Stimulated activated CD4-positive, alpha-beta T cell treated with anti-CD3 and anti-CD28 coated beads, Interleukin-4, amount 100 ng/mL, for 24 hours (primary cell): ENCODE measurements at regions not wholly inside any gene's neighbourhood (a gene's known extent, or its start where the extent isn't known, plus 50 kb on each side); places are given as distances from the start of the nearest gene placed in this dataset.
"Not testable (repeated sequence)": the region's sequence is repeated elsewhere in the genome, so short reads cannot be mapped to it uniquely, and the experiment has no call there.

ENCODE experiments used
- DNase-seq: peaks from one replicate; pipeline ENCODE4 v3.0.0-alpha.2; 2020

DNA sequence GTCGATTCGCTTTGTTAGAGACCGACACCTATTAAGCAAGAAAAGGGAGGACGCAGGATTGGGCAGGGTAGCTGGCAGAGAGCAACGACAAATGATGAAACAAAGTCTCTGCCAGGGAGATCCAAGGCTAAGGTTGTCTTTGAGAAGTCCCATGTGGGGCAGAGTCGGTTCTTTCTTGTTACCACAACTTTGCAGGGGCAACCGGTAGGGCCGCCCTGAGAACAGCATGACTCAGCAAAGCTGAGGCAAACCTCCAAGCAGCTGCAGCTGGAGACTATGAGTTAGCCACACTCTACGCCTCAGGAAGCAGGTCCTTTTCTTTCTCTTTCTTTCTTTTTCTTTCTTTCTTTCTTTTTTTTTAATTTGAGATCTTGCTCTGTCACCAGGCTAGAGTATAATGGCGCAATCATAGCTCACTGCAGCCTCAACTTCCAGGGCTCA lies 452.3 kb upstream of the ID2 start:
- peak; percentile 40 for DNase-seq

DNA sequence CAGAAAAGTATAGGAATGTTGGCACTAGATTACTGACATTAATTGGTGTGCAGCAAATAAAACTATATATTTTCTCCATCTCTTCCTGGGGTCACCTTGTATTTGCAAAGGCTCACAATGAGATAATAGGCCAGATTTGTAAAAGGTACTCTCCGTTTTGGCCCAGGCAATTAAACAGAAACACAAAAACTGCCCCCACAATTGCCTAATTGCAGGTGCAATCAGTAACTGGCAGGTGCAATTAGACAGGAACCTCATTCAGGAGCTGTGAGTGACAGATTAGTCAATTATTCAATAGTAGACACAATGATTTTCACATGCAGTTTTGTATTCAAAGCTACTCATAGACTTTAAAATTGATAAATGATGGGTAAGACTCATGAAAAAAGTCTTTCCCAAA lies 451.4 kb upstream of the ID2 start:
- DNase-seq, result no peak

DNA sequence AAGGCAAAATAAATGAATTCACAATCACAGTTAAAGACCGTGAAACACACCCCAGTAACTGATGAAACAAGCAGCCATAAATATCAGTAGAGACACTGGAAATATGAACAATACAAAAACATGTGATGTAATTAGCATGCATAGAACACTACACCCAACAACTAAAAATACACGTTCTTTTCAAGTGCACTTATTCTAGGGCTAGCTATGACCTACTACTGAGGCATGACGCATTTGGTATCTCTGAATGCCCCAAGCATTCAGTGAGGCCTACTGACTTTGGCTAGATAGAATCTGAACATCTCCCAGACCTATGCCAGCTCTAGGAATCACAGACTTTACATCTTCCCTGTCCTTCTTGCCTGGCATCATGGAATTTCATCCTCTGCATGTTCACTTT lies 450.0 kb upstream of the ID2 start:
- DNase-seq, result no peak

DNA sequence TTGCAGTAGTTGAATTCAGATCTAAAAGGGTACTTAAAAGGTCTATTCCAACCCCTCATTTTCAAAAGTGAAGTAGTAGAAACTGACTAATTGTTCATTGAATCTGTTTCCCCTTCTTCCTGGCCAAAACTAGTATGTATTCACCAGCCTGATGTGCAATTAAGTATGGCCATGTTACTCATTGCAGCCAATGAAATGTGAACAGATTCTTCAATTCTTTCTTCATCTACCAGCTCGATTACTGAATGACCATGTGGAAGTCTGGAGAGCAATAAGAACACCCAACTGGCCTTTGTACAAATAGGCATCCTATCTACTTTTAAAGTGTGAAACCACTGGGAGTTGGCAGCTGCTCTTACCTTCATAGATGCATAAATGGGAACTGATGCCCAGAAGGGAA lies 449.0 kb upstream of the ID2 start:
- no peak for DNase-seq

DNA sequence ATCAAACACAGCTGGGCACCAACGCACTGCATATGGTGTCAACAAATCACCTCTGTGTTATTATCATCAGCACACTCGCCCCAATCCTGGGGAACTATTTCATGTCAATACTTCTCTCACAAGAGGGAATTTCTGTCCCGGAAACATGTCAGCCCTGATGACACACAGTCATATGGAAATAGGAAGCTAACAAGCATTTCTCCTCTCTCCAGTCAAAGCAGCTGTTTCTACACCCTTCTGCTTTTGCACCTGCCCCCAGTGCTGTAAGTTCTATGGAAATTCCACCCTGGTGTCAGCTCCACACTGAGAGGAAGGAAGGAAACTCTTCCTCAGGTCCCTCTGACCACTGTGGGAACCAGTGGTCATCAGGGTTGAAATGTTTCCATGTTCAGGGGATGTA lies 447.6 kb upstream of the ID2 start:
- DNase-seq, result no peak

DNA sequence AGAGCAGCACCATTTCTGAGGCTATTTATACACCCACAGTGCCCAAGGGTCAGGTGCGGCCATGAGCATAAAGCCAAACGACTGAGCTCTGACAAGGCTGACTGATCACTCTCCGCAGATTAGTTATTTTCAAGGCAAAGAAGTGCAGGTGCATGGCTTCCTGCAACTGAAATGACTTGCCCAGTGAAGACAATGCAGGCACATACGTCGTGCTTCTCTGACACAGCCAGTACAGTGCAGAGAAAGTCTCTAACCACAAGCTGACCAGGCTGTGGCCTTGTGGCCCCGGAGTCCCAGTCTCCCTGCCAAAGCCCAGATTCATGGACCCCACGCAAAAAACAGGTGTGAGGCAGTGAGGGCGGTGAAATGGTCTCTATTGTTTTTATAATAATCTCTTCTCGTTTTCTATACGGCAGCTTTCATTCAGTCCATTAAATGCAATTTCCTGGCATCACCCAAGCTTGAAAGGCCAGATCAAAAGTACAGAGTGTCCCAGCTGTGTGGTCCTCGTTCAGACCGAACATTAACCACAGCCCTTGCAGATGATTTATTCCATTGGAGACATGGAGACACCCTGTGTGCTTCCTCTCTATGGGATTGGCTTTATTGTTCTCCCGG lies 447.0 kb upstream of the ID2 start:
- DNase-seq, result no peak

DNA sequence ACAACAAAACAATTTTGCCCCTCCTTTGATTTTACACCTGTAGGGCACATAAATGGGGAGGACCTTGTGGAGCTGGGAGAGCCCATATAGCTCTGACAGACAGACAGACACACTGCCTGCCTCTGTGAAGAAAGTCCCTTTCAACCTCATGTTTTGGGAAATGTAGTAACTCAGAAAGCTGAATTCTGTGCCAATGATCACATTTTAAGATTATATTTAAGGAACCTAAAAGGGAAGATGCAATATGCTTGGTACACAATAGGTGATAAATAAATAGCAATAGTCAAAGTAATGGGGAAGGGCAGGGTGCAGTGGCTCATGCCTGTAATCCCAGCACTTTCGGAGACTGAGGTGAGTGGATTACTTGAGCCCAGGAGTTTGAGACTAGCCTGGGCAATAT lies 446.4 kb upstream of the ID2 start:
- no peak for DNase-seq

DNA sequence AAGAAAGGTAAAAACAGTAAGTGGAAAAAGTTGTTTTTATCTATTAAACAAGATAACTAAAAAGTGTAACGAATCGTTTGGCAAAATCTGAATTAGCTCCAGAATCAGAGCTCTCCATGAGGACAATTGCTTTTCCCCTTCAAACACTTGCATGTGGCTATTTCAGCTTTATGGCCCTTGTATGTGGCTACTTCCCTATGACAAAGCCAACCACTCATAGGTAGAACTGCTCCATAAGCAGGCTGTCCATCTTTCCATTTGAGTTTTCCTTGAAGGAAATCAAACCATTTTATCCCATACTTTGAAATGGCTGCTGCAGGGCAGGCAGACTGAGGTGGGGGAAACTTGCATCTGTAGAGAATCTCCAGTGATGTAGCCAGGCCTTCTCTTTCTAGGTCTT lies 445.5 kb upstream of the ID2 start:
- DNase-seq, result no peak

DNA sequence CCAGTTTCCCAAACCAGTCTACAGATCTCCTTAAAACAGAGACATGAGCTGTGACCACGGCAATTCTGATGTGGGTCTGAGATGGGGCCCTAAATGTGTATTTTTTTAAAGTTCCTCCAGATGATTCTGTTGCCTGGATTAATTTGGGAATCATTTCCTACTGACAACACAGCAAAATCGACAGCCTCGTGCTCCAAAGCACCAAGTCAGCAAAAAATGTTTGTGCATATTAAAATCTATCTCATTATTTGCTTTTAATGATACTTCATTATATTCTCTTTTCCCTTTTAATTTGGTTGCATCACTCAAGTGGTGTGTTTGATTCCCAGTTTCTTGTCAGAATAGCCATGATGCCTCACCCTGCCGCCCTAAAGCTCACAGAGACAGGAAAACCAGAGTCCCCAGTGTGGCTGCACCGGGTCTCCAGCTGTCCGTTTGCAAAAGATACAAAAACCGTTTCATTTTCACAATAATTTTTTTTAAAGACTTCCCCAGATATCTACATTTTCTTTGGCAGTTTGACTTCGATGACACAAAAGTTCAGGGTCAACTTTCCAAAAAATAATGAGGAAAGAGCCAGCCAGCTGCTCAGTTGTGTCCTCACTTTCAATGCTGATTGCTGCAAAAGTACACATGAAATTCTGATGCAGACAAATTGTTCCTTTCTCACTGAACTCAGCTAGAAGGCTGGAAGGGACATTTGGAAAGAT lies 443.2 kb upstream of the ID2 start:
- DNase-seq, result no peak

DNA sequence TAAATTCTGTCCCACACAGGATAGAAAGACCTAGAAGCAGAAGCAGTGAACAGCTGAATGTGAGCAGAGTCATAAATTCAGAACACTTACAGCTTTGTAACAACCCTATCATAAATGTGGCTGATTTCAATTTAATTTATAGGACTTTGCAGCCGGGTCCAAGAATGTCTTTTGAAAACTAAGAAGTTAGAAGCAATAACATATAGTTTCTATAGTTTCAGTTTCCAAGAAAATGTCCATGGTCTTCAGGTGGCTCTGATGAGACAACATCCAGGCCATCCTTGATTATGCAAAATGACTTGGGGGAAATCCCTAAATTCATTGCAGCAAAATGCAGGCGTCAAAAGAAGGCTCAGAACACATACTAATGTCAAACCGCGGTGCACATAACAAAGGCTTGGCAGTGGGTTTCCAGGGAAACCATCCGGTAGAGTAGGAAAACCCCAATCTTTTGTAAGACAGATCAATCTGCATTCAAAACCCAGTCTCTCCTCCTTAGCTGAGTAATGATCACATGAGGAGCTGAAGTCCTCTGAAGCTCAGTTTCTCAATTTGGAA lies 442.2 kb upstream of the ID2 start:
- peak; percentile 54 for DNase-seq

DNA sequence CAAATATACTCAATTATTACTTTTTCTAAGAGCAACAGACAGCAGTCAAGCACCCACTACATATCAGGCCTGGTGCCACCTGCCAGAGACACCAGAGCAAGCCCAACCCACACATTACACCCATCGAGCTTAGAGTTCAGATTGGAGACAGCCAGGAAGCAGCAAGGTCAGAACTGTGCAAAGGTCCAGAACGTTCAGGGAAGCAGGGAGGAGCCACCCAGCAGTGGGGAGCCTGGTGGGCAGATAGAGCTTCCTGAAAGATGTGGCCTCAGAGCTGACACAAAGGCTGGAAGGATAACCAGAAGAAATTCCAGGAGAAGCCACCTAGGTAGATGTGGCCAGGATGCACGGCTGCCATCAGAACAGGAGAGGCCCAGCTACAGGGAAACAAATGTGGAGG lies 440.5 kb upstream of the ID2 start:
- no peak for DNase-seq

DNA sequence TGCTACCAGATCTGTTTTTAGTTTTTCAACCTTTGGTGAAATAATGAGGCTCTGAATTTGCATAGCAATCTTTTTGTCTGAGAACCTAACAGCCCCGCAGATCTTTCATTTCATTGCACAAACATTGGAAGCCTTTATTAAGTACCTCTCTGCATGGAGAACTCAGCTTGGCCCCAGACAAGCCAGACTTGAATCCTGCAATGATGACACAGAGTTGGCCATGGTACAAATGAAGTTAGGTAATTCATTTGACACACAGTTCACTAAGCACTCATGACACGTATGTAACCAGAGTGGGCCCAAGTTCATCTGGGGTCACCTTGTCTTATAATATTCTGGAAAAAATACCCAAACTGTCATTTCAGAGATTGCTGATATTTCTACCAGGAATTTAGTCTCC lies 439.1 kb upstream of the ID2 start:
- DNase-seq, result no peak

DNA sequence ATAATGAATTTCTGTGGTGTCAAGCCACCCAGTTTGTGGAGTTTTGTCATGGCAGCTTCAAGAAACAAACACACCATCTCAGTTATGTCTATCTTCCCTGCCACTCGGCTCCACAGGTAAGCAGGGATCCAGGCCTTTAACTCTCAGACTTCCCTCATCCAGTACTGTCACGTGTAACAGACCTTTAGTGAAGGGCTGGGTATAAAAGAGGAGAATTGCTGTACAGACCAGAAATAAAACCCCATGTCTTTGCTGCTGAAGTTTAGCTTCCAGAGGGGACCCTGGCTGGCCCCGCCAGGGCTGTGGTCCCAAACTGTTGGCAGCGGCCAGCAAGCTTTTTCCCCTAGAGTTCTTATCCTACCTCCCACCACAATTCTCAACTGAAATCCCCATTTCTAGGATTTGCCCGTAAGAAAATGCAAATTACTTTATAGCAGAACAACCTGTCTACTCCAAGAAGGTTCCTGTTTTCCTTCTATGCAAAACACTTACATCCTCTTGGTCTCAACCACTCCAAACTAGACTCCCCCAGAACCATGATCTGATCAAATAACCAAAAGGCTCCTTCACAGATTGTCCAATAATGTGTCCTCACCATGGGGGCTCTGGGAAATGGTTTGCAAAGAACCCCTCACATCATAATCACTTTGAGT lies 438.0 kb upstream of the ID2 start:
- DNase-seq, result no peak

DNA sequence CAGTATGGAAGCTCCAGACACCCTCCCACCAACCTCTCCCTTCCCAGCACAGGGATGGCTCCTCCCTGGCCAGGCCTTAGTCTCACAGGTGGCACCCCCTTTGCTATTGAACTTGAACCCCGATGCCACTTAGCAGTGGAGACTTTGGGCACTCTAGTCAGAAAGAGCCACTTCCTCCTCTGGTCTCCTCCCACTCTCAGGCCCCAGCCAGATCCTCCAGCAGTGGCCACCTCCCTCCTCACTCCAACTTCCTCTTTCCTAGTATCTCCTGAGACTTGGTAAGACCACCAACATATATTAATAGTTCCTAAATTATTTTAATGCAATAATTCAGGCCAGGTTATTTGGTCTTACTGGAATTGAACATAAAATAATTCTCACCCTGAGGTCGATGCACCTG lies 437.2 kb upstream of the ID2 start:
- DNase-seq, result no peak

DNA sequence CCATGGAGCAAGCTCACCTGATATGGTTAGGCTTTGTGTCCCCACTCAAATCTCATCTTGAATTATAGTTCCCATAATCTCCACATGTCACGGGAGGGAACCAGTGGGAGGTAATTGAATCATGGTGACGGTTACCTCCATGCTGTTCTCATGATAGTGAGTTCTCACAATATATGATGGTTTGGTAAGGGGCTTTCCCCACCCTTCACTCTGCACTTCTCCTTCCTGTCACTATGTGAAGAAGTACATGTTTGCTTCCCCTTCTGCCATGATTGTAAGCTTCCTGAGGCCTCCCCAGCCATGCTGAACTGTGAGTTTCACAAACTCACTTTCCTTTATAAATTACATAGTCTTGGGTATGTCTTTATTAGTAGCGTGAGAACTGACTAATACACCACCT lies 435.7 kb upstream of the ID2 start:
- DNase-seq, result no peak

DNA sequence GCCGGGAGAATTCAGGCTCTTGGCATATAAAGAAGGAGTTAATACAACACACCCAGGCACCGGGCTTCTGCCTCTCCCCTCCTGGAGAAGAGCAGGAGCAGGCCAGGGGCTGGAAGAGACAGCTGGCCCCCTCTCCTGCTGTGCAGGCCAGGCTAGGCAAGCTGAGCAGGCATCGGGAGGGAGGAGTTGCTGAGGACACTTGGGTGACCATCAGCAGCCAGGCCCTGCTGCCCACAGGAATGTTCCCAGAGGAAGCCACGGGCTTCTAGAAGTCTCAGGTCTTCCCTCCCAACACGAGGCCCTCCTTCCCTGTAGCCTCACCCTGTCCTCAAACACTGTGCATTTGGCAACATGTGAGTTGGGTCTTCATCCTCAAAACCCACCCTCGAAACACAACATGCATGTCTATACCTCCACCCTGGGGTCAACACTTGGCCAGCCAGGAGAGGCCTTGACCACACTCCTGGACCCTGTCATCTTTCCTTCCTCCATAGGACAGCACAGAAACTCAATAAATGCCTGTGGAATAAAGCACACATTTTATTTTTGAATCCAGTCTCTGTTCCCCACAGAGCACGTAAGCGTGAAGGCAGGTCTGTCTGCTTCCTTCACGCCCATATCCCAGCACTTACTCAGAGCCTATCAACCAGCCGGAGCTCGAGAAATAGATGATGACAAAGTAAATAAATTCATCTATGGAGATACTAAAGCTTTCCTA lies 433.8 kb upstream of the ID2 start:
- DNase-seq, result no peak

DNA sequence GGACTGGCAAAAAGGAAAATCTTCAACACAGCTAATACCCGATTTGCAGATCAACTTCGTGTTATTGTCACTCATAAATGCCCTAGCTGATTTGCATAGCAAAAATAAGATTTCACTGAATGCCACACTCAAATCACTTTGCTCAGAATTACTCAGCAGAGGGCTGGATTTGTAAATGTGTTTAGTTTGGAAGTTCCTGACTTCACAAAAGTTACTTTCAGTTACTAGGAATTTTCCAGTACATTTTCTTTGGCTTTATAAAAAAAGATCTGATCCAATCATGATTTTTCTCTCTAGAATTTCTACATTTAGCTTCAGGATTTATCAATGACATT lies 433.3 kb upstream of the ID2 start:
- DNase-seq, result no peak

DNA sequence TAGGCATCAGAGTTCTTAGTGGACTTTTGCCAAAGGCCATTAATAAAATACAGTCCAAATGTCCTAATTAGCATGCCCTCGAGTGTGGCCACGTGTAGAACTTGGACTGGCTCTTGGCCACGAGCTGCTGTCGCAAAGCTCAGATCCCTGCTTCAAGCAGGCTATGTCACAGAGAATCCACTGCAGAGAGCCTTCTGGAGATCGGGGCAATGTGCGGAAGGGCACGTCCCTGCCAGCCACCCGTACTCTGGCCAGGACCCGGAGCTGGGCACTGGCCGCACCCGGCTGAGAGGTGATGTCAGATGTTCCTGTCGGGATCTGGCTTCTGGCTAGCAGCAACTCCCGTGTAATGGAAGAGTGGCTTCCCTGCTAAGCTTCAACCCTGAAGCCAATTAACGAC lies 432.7 kb upstream of the ID2 start:
- no peak for DNase-seq

DNA sequence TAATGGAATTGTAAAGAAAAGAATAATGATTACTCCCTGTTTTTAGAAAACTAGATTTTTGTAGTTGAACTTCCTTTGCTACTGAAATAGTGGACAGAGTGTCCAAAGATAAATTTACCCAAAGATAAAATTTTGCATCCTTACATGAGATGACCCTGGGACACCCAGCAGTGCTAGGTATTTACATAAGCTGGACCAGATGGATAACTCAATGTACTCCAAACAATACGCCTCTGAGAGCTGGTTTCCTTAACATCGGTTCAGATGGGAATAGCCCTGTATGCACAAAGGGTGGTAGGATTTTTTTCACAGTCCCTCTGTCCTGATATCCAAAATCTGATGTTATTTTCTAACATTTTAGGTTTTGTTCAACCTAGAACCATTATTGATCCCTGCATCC lies 432.1 kb upstream of the ID2 start:
- no peak for DNase-seq

DNA sequence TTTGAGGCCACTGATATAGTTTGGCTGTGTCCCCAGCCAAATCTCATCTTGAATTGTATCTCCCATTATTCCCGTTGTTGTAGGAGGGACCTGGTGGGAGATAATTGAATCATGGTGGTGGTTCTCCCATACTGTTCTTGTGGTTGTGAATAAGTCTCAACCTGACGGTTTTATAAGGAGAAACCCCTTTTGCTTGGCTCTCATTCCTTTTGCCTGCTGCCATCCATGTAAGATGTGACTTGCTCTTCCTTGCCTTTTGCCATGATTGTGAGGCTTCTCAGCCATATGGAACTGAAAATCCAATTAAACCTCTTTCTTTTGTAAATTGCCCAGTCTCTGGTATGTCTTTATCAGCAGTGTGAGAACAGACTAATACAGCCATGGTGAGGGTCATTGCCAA lies 431.6 kb upstream of the ID2 start:
- DNase-seq, result not testable (repeated sequence)

DNA sequence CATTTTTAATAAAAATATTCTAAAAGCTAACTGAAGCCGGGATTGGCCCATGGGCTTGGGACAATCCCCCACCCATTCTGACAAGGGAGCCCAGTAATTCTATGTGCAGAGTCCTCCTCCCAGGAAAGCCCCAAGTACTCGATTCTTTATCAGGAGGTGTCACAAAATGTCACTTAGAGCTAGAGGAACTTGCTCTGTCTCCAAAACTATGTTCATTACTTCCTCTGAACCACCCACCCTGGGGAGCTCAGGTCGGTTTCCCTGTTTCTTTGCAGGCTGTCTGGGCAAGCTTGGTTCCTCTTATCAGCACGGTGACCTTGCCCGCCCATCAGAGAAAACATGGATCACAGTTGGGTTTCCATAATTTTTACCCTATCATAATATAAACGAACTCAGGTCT lies 430.6 kb upstream of the ID2 start:
- no peak for DNase-seq

DNA sequence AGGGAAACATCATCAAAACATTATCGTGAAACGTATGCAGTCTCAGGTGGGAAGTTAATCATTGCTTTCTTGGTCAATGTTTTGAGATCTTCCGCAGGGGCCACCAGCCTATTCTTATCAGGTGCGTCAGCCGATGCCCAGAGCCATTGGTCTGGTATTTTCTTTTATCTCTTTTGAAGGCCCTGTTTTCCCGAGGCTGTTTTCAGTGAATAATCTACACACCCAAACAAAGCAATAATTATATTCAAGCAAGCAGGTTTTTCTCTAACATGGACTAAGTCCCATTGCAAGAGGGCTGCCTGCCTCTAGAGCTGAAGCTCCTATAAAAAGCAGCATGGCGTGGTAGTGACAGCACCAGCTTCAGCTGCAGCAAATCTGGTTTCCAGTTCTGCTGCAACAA lies 430.0 kb upstream of the ID2 start:
- DNase-seq, result no peak

DNA sequence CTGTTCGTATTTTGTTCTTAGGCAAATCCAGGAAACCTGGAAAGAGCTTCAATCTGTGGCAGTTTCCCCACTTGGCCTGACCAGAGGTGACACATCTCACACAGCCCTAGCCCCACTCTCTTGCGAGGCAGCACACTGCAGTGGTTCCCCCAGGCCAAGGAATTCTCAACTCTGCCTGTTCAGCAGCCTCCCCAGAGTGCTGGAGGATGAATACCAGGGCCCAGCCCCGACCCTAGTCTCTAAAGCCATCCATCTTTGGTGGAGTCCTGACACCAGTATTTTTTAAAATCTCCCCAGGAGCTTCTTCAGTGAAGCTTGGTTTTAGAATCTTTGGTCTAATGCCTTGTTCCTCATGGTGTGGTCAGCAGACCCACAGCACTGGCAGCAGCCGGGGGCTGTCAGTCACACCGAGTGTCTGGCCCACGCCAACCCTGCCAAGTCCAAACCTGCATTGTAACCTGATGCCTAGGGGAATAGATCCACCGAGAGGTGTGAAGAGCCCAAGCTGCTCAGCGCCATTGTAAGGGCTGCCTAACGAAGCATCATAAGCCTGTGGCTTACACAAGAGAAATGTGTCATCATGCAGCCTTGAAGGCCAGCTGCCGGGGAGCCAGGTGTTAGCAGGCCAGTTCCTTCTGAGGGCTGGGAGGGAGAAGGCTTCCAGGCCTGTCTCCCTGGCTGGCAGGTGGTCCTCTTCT lies 428.7 kb upstream of the ID2 start:
- no peak for DNase-seq
